Suprapubic skin (tissue), 4 donors: ENCODE measurements at regions not wholly inside any gene's neighbourhood (a gene's known extent, or its start where the extent isn't known, plus 50 kb on each side); places are given as distances from the start of the nearest gene placed in this dataset.

Experiments
- EP300 ChIP-seq: sonication (generic); formaldehyde crosslinking; IDR thresholded peaks from one replicate; pipeline ENCODE4 v1.6.1; 2017; ENCODE audit warnings: antibody characterized with exemption
- POLR2A ChIP-seq, 2 donors: fragments of 450-650 bp; IDR thresholded peaks; one replicate each; pipeline ENCODE4 v1.6.1; 2017; ENCODE audit warnings: antibody characterized with exemption in 2 of 2, mild to moderate bottlenecking in 2 of 2, moderate library complexity in 2 of 2
- POLR2AphosphoS5 ChIP-seq, 3 donors: sonication (generic); formaldehyde crosslinking; IDR thresholded peaks; one replicate each; pipeline ENCODE4 v1.6.1; 2017; ENCODE audit warnings: antibody characterized with exemption in 3 of 3
- TF ChIP-seq, protein P1 (sequence below), 2 donors: fragments of 200-600 bp in 1 of 2; fragments of 450-650 bp in 1 of 2; sonication (generic) in 1 of 2; IDR thresholded peaks; one replicate each; pipeline ENCODE4 v1.5.1; 2016 to 2019; ENCODE audit warnings: antibody characterized with exemption in 2 of 2, mild to moderate bottlenecking in 1 of 2, moderate library complexity in 1 of 2

DNA sequence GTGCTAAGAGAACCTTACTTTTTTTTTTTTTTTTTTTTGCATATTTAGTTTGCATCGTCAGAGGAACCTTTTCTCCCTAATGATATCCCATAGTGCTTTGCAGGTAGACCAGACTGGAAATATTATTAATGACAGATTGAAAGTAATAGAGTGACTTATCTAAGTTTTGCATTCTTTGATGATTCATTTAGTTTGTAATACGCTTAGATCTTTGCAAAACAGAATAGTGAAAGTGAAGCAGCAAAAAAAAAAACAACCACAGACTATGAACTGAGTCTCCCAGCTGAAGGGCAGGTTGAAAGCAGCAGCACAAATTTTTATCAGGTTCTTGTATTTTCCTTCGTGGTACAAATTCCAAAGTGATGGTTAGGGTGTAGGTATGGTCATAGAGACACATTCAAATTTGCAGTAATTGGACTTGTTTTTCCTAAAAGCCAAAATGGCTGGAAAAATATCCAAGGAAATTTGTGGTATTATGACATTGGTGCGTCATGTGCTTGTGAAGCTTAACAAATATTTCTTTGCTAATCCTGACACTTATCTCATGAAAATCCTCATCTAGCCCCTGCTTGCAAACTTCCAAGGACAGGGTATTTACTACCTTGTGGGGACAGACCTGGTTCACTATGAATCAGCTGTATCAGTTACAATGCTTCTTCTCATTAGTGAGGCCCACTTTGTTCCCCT is 81.8 kb upstream of the CREB5 start:
- TF ChIP-seq, protein P1, sequence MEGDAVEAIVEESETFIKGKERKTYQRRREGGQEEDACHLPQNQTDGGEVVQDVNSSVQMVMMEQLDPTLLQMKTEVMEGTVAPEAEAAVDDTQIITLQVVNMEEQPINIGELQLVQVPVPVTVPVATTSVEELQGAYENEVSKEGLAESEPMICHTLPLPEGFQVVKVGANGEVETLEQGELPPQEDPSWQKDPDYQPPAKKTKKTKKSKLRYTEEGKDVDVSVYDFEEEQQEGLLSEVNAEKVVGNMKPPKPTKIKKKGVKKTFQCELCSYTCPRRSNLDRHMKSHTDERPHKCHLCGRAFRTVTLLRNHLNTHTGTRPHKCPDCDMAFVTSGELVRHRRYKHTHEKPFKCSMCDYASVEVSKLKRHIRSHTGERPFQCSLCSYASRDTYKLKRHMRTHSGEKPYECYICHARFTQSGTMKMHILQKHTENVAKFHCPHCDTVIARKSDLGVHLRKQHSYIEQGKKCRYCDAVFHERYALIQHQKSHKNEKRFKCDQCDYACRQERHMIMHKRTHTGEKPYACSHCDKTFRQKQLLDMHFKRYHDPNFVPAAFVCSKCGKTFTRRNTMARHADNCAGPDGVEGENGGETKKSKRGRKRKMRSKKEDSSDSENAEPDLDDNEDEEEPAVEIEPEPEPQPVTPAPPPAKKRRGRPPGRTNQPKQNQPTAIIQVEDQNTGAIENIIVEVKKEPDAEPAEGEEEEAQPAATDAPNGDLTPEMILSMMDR (IDR thresholded peaks at IDR 0.05), result no peak
- TF ChIP-seq POLR2A (IDR thresholded peaks at IDR 0.05) (no peak), POLR2AphosphoS5 (IDR thresholded peaks at IDR 0.05) (no peak), EP300 (no peak)
